Transverse colon (tissue), 4 donors: ENCODE measurements at regions not wholly inside any gene's neighbourhood (a gene's known extent, or its start where the extent isn't known, plus 50 kb on each side); places are given as distances from the start of the nearest gene placed in this dataset.

Source experiments
- DNase-seq: peaks from one replicate; pipeline ENCODE4 v3.0.0-alpha.2; 2019
- H3K27ac ChIP-seq, 4 donors: fragments of 200-600 bp; sonication (generic); 2 replicates each; pipeline ENCODE4 v1.5.1; 2016 to 2018; ENCODE audit warnings: inconsistent platforms in 4 of 4
- H3K27me3 ChIP-seq: fragments of 200-600 bp; sonication (generic); 2 replicates; pipeline ENCODE4 v1.5.1; 2017; ENCODE audit warnings: inconsistent platforms
- H3K36me3 ChIP-seq, 4 donors: fragments of 200-600 bp; sonication (generic); 2 replicates each; pipeline ENCODE4 v1.5.1; 2017 to 2019; ENCODE audit warnings: inconsistent platforms in 4 of 4
- H3K4me1 ChIP-seq, 4 donors: fragments of 200-600 bp; sonication (generic); 2 replicates each; pipeline ENCODE4 v1.5.1; 2017 to 2020; ENCODE audit warnings: inconsistent platforms in 4 of 4
- H3K4me3 ChIP-seq, 4 donors: fragments of 200-600 bp; sonication (generic); 1 replicate in 1 of 4; 2 replicates in 3 of 4; pipeline versions ENCODE4 v1.5.1 to v1.6.1; 2017 to 2019; ENCODE audit warnings: inconsistent platforms in 4 of 4
- H3K9me3 ChIP-seq, 2 donors: fragments of 200-600 bp; sonication (generic); 2 replicates each; pipeline ENCODE4 v1.5.1; 2017 to 2019; ENCODE audit warnings: inconsistent platforms in 2 of 2
- CTCF ChIP-seq, 5 experiments: fragments of 200-600 bp in 3 of 5; fragments of 450-650 bp in 2 of 5; sonication (generic) in 3 of 5; IDR thresholded peaks; 1 replicate in 2 of 5; 2 replicates in 3 of 5; pipeline ENCODE4 v1.5.1; 2016 to 2017; ENCODE audit warnings: antibody characterized with exemption in 5 of 5, inconsistent platforms in 3 of 5, mild to moderate bottlenecking in 2 of 5, moderate library complexity in 1 of 5
- EP300 ChIP-seq: sonication (generic); formaldehyde crosslinking; IDR thresholded peaks from one replicate; pipeline ENCODE4 v1.6.1; 2017; ENCODE audit warnings: antibody characterized with exemption, low read depth
- POLR2A ChIP-seq: fragments of 450-650 bp; IDR thresholded peaks from one replicate; pipeline ENCODE4 v1.6.1; 2016; ENCODE audit warnings: antibody characterized with exemption, mild to moderate bottlenecking, moderate library complexity
- POLR2AphosphoS5 ChIP-seq, 3 donors: sonication (generic); formaldehyde crosslinking; IDR thresholded peaks; one replicate each; pipeline ENCODE4 v1.6.1; 2016; ENCODE audit warnings: antibody characterized with exemption in 3 of 3
- WGBS, 2 donors: methylation state at CpG; one replicate each; pipeline ENCODE4 v1.1.5; 2018; ENCODE audit warnings: low coverage in 1 of 2; 5-methylcytosine and 5-hydroxymethylcytosine counted together
- in situ Hi-C, 4 donors: fragments of 200-750 bp; cut with MboI; loops; one replicate each; pipeline versions ENCODE4 v1.15.0 to v1.15.1; 2017; ENCODE audit warnings: low sequenced_read_pairs in 3 of 4, low pct_ligation_motif_present in 1 of 4, low pct_unique_long_range_greater_than_20kb in 1 of 4
- intact Hi-C: fragments of 100-400 bp; cut with DNase I; formaldehyde crosslinking; loops from one replicate; pipeline ENCODE4 v1.15.1; 2023; ENCODE audit warnings: low total_unique reads
- small RNA-seq, 4 donors: library from RNA; depleted of rRNA; stranded (forward); fragments of <200 nt; gene quantifications; one replicate each; pipeline ENCODE3, GENCODE V24; 2016

GRCh38 chrX:578531-578930 lies 52.1 kb upstream of the SHOX start:
- Histone ChIP-seq H3K4me3 (no peak overlapping the region), H3K36me3 (no peaks in the 10 kb centered on the region), H3K27me3 (no peaks in the 10 kb centered on the region), H3K27ac (no peak overlapping the region), H3K4me1 (no peaks in the 10 kb centered on the region), H3K9me3 (no peaks in the 10 kb centered on the region)
- WGBS, 2 donors, result 55 to 78% methylated on average over 9 of the region's 9 CpGs
- intact Hi-C loops, result no loop called here
- in situ Hi-C loops, result no loop called here
- TF ChIP-seq EP300 (no peak), POLR2A (no peak), CTCF (IDR thresholded peaks at IDR 0.05) (no peak), POLR2AphosphoS5 (IDR thresholded peaks at IDR 0.05) (no peak)
- no peak for DNase-seq

- in situ Hi-C loops (no loop called here), intact Hi-C loops (no loop called here)
- Histone ChIP-seq H3K4me1 (no peaks in the 10 kb centered on the region), H3K27me3 (no peaks in the 10 kb centered on the region), H3K9me3 (no peaks in the 10 kb centered on the region), H3K27ac (no peak overlapping the region), H3K4me3 (no peak overlapping the region), H3K36me3 (no peaks in the 10 kb centered on the region)
- DNase-seq, result no peak
- no peak for TF ChIP-seq POLR2A
- no peak for TF ChIP-seq POLR2AphosphoS5 (IDR thresholded peaks at IDR 0.05)
- 45 to 58% methylated on average over 5 to 7 of the region's 7 CpGs for WGBS, 2 donors
Measured at GRCh38 chrX:580030-580429, 50.6 kb upstream of the SHOX start.

Small RNA genes in the stretch of these regions (small RNA-seq; reads per million reads assigned to genes)
- gene KRT18P53, result 0 to 0.18 (median 0) reads per million in 4 donors
